Stimulated activated naive CD4-positive, alpha-beta T cell treated with Interleukin-2 at 50 U/mL for 16 hours (primary cell): ENCODE measurements at regions not wholly inside any gene's neighbourhood (a gene's known extent, or its start where the extent isn't known, plus 50 kb on each side); places are given as distances from the start of the nearest gene placed in this dataset.

Experiments
- DNase-seq: peaks from one replicate; lab custom pipeline; 2025; lab: John Stamatoyannopoulos, UW

GRCh38 chr1:208513799-208514198 is 269.6 kb upstream of the PLXNA2 start:
- no peak for DNase-seq

GRCh38 chr1:208515129-208515528 is 270.9 kb upstream of the PLXNA2 start:
- no peak for DNase-seq

- no peak for DNase-seq
These were observed 272.6 kb upstream of the PLXNA2 start for GRCh38 chr1:208516780-208517179.

- DNase-seq = no peak
These were observed 276.4 kb upstream of the PLXNA2 start for GRCh38 chr1:208520438-208521099.

- no peak for DNase-seq
These were observed 277.4 kb upstream of the PLXNA2 start for GRCh38 chr1:208521534-208521933.

- no peak for DNase-seq
These were observed 278.8 kb upstream of the PLXNA2 start for GRCh38 chr1:208523007-208523406.

GRCh38 chr1:208524376-208524775 is 280.2 kb upstream of the PLXNA2 start:
- no peak for DNase-seq

- DNase-seq = no peak
These were observed 280.7 kb upstream of the PLXNA2 start for GRCh38 chr1:208524925-208525324.

- no peak for DNase-seq
These were observed 281.2 kb upstream of the PLXNA2 start for GRCh38 chr1:208525417-208525816.

GRCh38 chr1:208526613-208527125 is 282.5 kb upstream of the PLXNA2 start:
- no peak for DNase-seq

- DNase-seq = no peak
These were observed 283.0 kb upstream of the PLXNA2 start for GRCh38 chr1:208527156-208527555.

GRCh38 chr1:208528578-208529240 is 284.5 kb upstream of the PLXNA2 start:
- DNase-seq = no peak

- no peak for DNase-seq
These were observed 287.0 kb upstream of the PLXNA2 start for GRCh38 chr1:208531003-208531750.

- DNase-seq = no peak
These were observed 289.8 kb upstream of the PLXNA2 start for GRCh38 chr1:208533746-208534598.

- no peak for DNase-seq
These were observed 290.4 kb upstream of the PLXNA2 start for GRCh38 chr1:208534599-208534897.

GRCh38 chr1:208534979-208535378 is 290.8 kb upstream of the PLXNA2 start:
- DNase-seq = no peak

GRCh38 chr1:208535511-208535910 is 291.3 kb upstream of the PLXNA2 start:
- no peak for DNase-seq

GRCh38 chr1:208536212-208536611 is 292.0 kb upstream of the PLXNA2 start:
- no peak for DNase-seq

- no peak for DNase-seq
These were observed 293.0 kb upstream of the PLXNA2 start for GRCh38 chr1:208537198-208537597.

GRCh38 chr1:208538078-208538477 is 293.9 kb upstream of the PLXNA2 start:
- DNase-seq = no peak

GRCh38 chr1:208538587-208538986 is 294.4 kb upstream of the PLXNA2 start:
- DNase-seq = no peak

- no peak for DNase-seq
These were observed 296.5 kb upstream of the PLXNA2 start for GRCh38 chr1:208540724-208541123.
